GM21529 (cell line): ENCODE measurements at regions not wholly inside any gene's neighbourhood (a gene's known extent, or its start where the extent isn't known, plus 50 kb on each side); places are given as distances from the start of the nearest gene placed in this dataset.

Experiments used
- ATAC-seq: cut with Tn5 transposase; IDR thresholded peaks from one replicate; pipeline ENCODE4 v1.9.1; 2021; ENCODE audit not compliant: unreplicated experiment

- no peak for ATAC-seq
Measured at GRCh38 chr20:52592567-52592966, 379.6 kb upstream of the TSHZ2 start.

DNA sequence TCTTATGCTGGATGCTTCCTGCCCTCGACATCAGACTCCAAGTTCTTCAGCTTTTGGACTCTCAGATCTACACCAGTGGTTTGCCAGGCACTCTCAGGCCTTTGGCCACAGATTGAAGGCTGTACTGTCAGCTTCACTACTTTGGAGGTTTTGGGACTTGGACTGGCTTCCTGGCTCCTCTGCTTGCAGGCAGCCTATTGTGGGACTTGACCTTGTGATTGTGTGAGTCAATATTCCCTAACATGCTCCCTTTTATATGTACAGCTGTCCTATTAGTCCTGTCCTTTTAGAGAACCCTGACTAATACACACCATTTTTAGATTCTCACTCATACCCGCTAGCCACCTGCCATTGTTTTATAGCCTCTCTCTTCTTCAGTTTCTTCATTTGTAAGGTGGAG lies 382.1 kb upstream of the TSHZ2 start:
- no peak for ATAC-seq

DNA sequence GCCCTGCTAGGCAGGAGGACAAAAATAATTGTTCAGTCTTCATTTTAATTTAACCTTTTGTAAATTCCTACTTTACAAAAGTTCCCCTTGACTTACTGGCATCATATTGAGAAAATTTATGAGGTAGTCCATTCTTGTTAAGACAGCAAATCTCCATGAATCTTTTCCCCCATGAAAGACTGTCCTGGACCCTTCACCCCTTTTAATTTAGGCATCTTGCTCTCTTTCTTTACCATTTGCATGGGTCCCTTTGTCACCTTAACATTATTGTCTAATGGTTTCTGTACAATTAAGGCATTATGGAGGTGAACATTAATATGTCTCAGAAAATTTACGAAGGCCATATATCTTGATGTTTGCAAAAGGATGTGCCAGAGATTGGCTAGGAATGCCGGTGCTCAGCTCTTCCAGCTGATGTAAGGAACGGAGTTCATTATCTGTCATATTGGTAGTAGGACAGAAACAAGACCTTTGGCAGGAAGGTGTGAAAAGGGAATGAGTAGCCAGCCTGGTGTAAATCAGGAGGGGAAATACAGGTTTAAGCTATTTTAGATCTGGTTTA lies 382.8 kb upstream of the TSHZ2 start:
- no peak for ATAC-seq

GRCh38 chr20:52586660-52587059 lies 385.5 kb upstream of the TSHZ2 start:
- ATAC-seq: no peak

- no peak for ATAC-seq
Measured at GRCh38 chr20:52585333-52585732, 386.8 kb upstream of the TSHZ2 start.

GRCh38 chr20:52578559-52578958 lies 387.0 kb upstream of the ZFP64 start:
- ATAC-seq: no peak

DNA sequence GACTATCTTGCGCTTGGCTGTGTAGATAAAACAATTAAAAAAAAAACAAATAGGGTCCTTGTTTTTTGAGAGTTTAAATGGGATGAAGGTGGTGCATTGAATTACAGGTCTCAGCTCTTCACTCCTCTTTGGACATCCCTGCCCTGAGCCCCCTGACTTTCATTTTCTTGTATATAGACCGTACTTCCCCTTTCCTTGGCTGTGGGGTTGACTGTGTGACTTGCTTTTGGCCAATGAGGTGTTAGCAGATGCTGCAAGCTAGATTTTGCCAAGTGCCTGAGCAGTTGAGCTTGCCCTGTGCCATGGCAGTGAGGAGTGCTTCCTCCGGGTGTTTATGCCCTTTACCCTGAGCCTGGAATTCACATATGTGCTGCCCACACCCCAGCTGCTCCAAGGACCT lies 386.1 kb upstream of the ZFP64 start:
- ATAC-seq: no peak

GRCh38 chr20:52572687-52573086 lies 381.1 kb upstream of the ZFP64 start:
- no peak for ATAC-seq

- no peak for ATAC-seq
Measured at GRCh38 chr20:52569201-52569600, 377.6 kb upstream of the ZFP64 start.

GRCh38 chr20:52565614-52566013 lies 374.0 kb upstream of the ZFP64 start:
- no peak for ATAC-seq

- ATAC-seq: no peak
Measured at GRCh38 chr20:52564594-52564993, 373.0 kb upstream of the ZFP64 start.

- no peak for ATAC-seq
Measured at GRCh38 chr20:52552181-52552872, 360.7 kb upstream of the ZFP64 start.

DNA sequence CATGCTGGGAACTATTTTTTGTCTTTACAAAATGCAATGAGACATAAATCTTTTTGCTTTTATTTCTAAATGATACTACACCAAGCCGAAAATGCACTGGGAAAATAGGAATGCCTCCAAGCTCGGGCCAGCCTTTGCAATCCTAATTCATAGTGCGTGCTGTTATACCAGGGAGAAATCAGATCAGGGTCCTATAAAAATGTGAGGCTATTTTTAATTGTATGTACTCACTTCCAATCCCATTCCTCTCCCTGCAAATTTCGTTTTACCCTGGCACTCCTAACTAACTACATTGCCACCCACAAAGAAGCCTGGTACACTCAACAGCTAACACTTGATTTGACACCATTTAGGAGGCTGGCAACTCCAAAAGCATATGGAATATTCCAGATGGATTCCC lies 350.6 kb upstream of the ZFP64 start:
- no peak for ATAC-seq

DNA sequence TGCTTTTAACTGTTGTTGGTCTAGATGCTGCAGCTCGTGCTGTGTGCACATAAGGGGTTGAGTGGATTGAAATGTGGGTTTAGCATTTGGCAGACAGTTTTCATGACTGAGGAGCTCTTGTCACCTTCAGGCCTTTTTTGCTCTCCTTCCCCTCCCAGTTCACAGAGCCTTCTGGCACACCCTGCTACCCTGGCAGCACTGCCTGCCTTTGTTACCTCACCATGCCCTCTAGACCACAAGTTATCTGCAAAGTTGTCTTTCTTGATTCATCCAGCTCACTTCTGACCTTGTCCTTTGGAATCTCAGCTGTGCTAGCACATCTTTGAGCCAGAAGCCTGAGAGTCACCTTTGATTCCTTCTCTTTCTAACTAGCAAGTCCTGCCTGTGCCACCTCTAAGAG lies 348.9 kb upstream of the ZFP64 start:
- no peak for ATAC-seq

DNA sequence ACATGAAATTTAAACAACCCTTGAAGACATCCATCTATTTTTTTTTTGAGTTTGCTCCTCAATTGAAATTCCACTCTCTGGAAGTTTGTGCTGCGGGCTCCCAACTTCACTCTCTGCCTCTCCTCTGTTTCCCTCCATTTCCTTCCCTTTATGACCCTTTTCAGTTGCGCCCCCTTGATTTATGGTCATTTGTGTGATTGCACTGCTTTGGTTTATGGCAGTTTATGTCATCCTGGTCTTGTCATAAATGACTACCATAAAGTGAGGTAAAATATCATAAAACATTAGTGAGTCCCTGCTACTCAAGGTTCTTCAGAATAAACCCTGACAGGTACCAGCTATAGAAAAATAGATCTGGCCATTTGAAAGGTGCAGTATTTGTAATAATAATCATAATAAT lies 348.3 kb upstream of the ZFP64 start:
- ATAC-seq: no peak

- no peak for ATAC-seq
Measured at GRCh38 chr20:52536841-52537400, 345.3 kb upstream of the ZFP64 start.

GRCh38 chr20:52536040-52536439 lies 344.5 kb upstream of the ZFP64 start:
- ATAC-seq: no peak

DNA sequence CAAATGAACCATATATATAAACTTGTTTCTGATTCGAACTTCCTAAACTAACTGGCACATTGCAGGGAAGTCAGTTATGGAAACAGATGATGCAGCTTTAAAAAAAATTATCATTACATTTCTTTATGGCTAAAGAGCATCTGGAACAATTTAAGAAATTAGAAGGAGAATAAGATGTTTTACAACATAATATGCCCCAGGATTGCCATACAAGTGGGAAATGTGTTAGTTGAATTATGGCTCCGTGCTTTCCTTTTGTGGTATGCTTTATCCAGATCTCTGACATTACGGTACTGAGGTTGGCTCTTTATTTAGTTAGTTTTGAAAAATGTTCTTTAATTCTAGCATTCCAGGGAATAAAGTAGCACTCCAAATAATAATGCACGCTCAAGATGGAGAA lies 343.0 kb upstream of the ZFP64 start:
- ATAC-seq: no peak

- ATAC-seq: no peak
Measured at GRCh38 chr20:52533401-52533800, 341.8 kb upstream of the ZFP64 start.

- ATAC-seq: no peak
Measured at GRCh38 chr20:52532674-52533073, 341.1 kb upstream of the ZFP64 start.

GRCh38 chr20:52530571-52530970 lies 339.0 kb upstream of the ZFP64 start:
- no peak for ATAC-seq

DNA sequence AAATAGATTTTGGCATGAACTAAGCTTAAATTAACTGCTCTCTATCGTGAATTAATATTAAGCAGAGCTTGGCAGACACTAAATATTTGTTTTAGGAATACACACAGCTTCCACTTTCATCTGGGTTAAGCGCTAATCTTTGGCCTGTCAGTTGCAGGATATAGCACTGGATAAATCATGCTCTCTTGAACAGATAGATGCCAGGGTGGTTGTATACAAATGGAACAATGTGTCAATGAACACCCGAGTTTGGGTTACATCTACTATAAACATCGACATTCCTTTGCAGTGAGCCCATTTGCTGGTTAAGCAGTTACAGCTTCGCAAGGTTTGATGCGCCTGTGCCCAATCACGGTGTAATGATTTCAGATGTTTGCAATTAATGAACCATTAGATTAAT lies 338.2 kb upstream of the ZFP64 start:
- ATAC-seq: no peak

DNA sequence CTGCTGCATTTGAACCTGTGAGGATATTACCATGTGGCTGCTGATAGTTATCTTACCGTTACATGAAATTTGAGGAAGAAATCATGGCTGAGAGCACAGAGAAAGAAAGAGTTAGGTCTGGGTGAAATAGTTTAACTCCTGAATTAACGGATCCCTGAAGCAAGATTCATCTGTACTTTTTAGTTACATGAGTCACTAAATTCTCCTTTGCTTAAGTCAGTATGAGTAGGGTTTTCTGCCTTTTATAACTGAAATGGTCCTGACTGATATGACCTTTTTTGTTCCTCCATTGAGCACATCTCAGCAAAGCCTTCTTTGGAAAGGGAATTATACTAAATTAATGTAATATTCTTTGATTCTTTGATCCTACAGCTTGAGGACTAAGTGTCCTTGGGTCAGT lies 333.3 kb upstream of the ZFP64 start:
- no peak for ATAC-seq
